Spleen (tissue), 11 donors: ENCODE measurements at regions not wholly inside any gene's neighbourhood (a gene's known extent, or its start where the extent isn't known, plus 50 kb on each side); places are given as distances from the start of the nearest gene placed in this dataset.

ENCODE experiments used
- DNase-seq: peaks from one replicate; pipeline ENCODE4 v3.0.0-alpha.2; 2020
- H3K27ac ChIP-seq, 8 donors: fragments of 200-600 bp; sonication (generic) in 7 of 8; 1 replicate in 4 of 8; 2 replicates in 4 of 8; pipeline versions ENCODE4 v1.5.0 to v1.8.0; 2016 to 2021; ENCODE audit warnings: inconsistent platforms in 4 of 8, mild to moderate bottlenecking in 4 of 8, moderate library complexity in 1 of 8
- H3K27me3 ChIP-seq, 7 donors: fragments of 200-600 bp; sonication (generic) in 6 of 7; replicated peaks in 1 of 7; 1 replicate in 4 of 7; 2 replicates in 3 of 7; pipeline versions ENCODE4 v1.5.0 to v1.8.0; 2016 to 2021; ENCODE audit warnings: inconsistent platforms in 3 of 7, mild to moderate bottlenecking in 1 of 7
- H3K36me3 ChIP-seq, 6 donors: fragments of 200-600 bp; sonication (generic) in 5 of 6; 1 replicate in 4 of 6; 2 replicates in 2 of 6; pipeline versions ENCODE4 v1.5.0 to v1.8.0; 2016 to 2021; ENCODE audit warnings: inconsistent platforms in 2 of 6
- H3K4me1 ChIP-seq, 6 donors: fragments of 200-600 bp; sonication (generic) in 5 of 6; 1 replicate in 3 of 6; 2 replicates in 3 of 6; pipeline versions ENCODE4 v1.5.0 to v1.8.0; 2016 to 2021; ENCODE audit warnings: inconsistent platforms in 3 of 6
- H3K4me3 ChIP-seq, 8 donors: fragments of 200-600 bp; sonication (generic) in 7 of 8; 1 replicate in 4 of 8; 2 replicates in 4 of 8; pipeline versions ENCODE4 v1.5.0 to v1.8.0; 2016 to 2021; ENCODE audit warnings: inconsistent platforms in 4 of 8, mild to moderate bottlenecking in 4 of 8, moderate library complexity in 2 of 8
- H3K9me3 ChIP-seq, 8 donors: fragments of 200-600 bp; sonication (generic) in 7 of 8; 1 replicate in 4 of 8; 2 replicates in 4 of 8; pipeline versions ENCODE4 v1.5.0 to v1.8.0; 2016 to 2021; ENCODE audit warnings: inconsistent platforms in 4 of 8
- CTCF ChIP-seq, 11 experiments: fragments of 200-600 bp in 7 of 11; fragments of 450-650 bp in 4 of 11; sonication (generic) in 4 of 11; IDR thresholded peaks in 8 of 11; conservative IDR thresholded peaks in 3 of 11; 1 replicate in 7 of 11; 2 replicates in 4 of 11; pipeline versions ENCODE4 v1.4.0 to v1.8.0; 2016 to 2021; ENCODE audit warnings: antibody characterized with exemption in 11 of 11, inconsistent platforms in 4 of 11, mild to moderate bottlenecking in 1 of 11
- POLR2A ChIP-seq, 3 donors: fragments of 450-650 bp; IDR thresholded peaks; one replicate each; pipeline ENCODE4 v1.5.1; 2017; ENCODE audit warnings: antibody characterized with exemption in 3 of 3, mild to moderate bottlenecking in 1 of 3
- POLR2AphosphoS5 ChIP-seq, 3 donors: sonication (generic); formaldehyde crosslinking; IDR thresholded peaks; one replicate each; pipeline ENCODE4 v1.5.1; 2017; ENCODE audit warnings: antibody characterized with exemption in 3 of 3
- WGBS, 5 donors: extraction: QIAGEN DNeasy Blood & Tissue Kit in 3 of 5; methylation state at CpG; one replicate each; pipeline versions ENCODE4 v1.1.5 to v1.1.7; 2013 to 2018; 5-methylcytosine and 5-hydroxymethylcytosine counted together
- intact Hi-C: fragments of 100-400 bp; cut with DNase I; formaldehyde crosslinking; loops from one replicate; pipeline ENCODE4 v1.15.0; 2023; ENCODE audit warnings: low total_unique reads
- donor health status: healthy with polysubstance abuse.
- donor health status: DM: no; HTN: no; CAD: no; lungs with moderate emphysema.
- donor health status: DM: no; HTN: no; CAD: no.
- donor health status: Bipolar disorder and iron deficiency.
- donor health status: healthy.
- donor health status: DM: no; HTN: no; CAD: no.
- donor health status: DM: yes; HTN: yes; CAD: no.

GRCh38 chr3:8145661-8146060 is 356.0 kb upstream of the LMCD1 start:
- intact Hi-C loops: no loop called here
- 41 to 76% (median 58%) methylated on average over 2 of the region's 2 CpGs for WGBS, 5 donors
- TF ChIP-seq POLR2AphosphoS5 (IDR thresholded peaks at IDR 0.05): no peak
- TF ChIP-seq POLR2A (IDR thresholded peaks at IDR 0.05): no peak
- TF ChIP-seq CTCF (IDR thresholded peaks at IDR 0.05 in 8 of 11, conservative IDR thresholded peaks at IDR 0.05 in 3 of 11): no peak

GRCh38 chr3:8147711-8148110 is 353.9 kb upstream of the LMCD1 start:
- no peak overlapping the region for H3K27ac ChIP-seq
- H3K27me3 ChIP-seq: no peaks in the 10 kb centered on the region
- no peak overlapping the region for H3K4me3 ChIP-seq
- no peaks in the 10 kb centered on the region for H3K4me1 ChIP-seq
- no peak for DNase-seq
- 42 to 82% (median 70%) methylated on average over 1 of the region's 1 CpG for WGBS, 5 donors
- intact Hi-C loops: no loop called here
- no peak for TF ChIP-seq POLR2A (IDR thresholded peaks at IDR 0.05)
- TF ChIP-seq POLR2AphosphoS5 (IDR thresholded peaks at IDR 0.05): no peak
- TF ChIP-seq CTCF (IDR thresholded peaks at IDR 0.05 in 8 of 11, conservative IDR thresholded peaks at IDR 0.05 in 3 of 11): no peak
- H3K36me3 ChIP-seq: no peaks in the 10 kb centered on the region
- H3K9me3 ChIP-seq: no peaks in the 10 kb centered on the region

More at GRCh38 chr3:8145661-8146060, 356.0 kb upstream of the LMCD1 start:
- Histone ChIP-seq H3K27me3 (no peaks in the 10 kb centered on the region), H3K27ac (no peak overlapping the region), H3K9me3 (no peaks in the 10 kb centered on the region), H3K36me3 (no peaks in the 10 kb centered on the region), H3K4me1 (no peaks in the 10 kb centered on the region), H3K4me3 (no peak overlapping the region)
- no peak for DNase-seq

- TF ChIP-seq CTCF (IDR thresholded peaks at IDR 0.05 in 8 of 11, conservative IDR thresholded peaks at IDR 0.05 in 3 of 11) (no peak), POLR2AphosphoS5 (IDR thresholded peaks at IDR 0.05) (no peak), POLR2A (IDR thresholded peaks at IDR 0.05) (no peak)
- Histone ChIP-seq H3K27me3 (no peaks in the 10 kb centered on the region), H3K27ac (no peak overlapping the region), H3K9me3 (no peaks in the 10 kb centered on the region), H3K4me1 (no peaks in the 10 kb centered on the region), H3K36me3 (no peaks in the 10 kb centered on the region), H3K4me3 (no peak overlapping the region)
- no peak for DNase-seq
- intact Hi-C loops: no loop called here
- 71 to 77% (median 72%) methylated on average over 6 of the region's 6 CpGs for WGBS, 5 donors
Measured at GRCh38 chr3:8152821-8153418, 348.7 kb upstream of the LMCD1 start.

- Histone ChIP-seq H3K36me3 (no peaks in the 10 kb centered on the region), H3K4me3 (no peak overlapping the region), H3K9me3 (no peaks in the 10 kb centered on the region), H3K4me1 (no peaks in the 10 kb centered on the region), H3K27me3 (no peaks in the 10 kb centered on the region), H3K27ac (no peak overlapping the region)
- no peak for DNase-seq
- intact Hi-C loops: no loop called here
- TF ChIP-seq POLR2AphosphoS5 (IDR thresholded peaks at IDR 0.05) (no peak), POLR2A (IDR thresholded peaks at IDR 0.05) (no peak), CTCF (IDR thresholded peaks at IDR 0.05 in 8 of 11, conservative IDR thresholded peaks at IDR 0.05 in 3 of 11) (no peak)
Measured at GRCh38 chr3:8153800-8154199, 347.8 kb upstream of the LMCD1 start.
